AG20443 (cell line): ENCODE measurements at regions not wholly inside any gene's neighbourhood (a gene's known extent, or its start where the extent isn't known, plus 50 kb on each side); places are given as distances from the start of the nearest gene placed in this dataset.
"Not testable (repeated sequence)": the region's sequence is repeated elsewhere in the genome, so short reads cannot be mapped to it uniquely, and the experiment has no call there.

Experiments
- DNase-seq: peaks from one replicate; pipeline ENCODE4 v3.0.0; 2012; ENCODE audit warnings: low spot score, mixed read lengths

DNA sequence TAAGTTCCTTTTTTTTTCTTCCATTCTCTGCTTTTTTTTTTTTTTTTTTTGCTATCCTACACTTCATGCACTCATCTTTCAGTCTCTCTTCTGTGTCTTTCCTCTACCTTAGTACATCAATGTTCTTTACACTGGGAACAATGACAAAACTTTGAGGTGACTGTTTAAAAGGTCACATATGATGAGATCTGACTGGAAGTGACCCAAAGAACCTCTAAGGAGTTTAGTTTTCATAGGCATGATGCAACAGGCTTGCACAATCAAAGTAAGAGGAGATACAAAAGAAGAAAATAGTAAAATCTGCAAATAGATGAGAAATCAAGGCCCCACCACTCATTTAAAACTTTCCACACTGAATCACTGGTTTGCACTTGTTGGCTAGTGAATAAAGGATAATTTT is 840.8 kb downstream of the TBC1D32 start:
- DNase-seq: no peak

DNA sequence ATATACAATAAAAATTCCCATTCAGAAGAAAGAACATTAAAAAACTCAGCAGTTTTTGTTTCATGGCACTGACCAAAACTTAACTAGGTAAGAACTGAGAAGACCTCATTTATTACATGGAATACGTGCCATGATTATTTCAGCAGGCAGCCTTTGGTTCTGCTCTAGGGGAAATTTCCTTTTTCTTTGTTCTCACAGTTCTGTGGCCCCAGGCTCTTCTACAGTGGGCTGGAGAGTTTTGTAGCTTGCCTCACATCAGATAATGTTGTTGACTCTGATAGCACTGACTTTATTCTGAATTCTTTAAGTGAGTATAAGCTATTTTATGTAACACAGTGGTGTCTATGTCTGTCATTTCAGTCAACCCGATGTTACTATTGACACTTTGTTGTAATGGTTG is 844.3 kb downstream of the TBC1D32 start:
- no peak for DNase-seq

DNA sequence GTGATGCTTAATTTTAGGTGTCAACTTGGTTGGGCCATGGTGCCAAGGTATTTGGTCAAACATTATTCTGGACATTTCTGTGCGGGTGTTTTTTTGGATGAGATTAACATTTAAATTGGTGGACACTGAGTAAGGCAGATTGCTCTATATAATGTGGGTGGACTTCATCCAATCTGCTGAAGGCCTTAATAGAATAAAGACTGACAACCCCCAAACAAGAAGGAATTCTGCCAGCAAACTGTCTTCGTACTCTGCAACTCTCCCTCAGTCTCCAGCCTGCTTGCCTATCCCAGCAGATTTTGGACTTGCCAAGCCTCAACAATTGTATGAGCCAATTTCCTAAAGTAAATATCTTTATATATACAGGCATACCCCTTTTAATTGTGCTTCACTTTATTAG is 850.1 kb downstream of the TBC1D32 start:
- DNase-seq: no peak

DNA sequence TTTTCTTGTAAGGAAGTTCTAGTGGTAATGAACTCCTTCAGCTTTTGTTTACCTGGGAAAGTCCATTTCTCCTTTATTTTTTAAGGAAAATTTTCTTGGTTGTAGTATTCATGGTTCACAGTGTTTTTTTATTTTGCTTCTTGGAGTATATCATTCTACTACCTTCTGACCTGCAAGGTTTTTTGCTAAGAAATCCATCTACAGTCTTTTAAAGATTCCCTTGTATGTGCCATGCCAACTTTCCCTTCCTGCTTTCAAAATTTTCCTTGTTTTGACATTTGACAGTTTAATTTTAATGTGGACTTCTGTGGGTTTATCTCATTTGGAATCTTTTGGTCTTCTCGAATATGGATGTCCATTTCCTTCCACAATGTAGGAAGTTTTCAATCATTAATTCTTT is 855.6 kb downstream of the TBC1D32 start:
- DNase-seq: no peak

DNA sequence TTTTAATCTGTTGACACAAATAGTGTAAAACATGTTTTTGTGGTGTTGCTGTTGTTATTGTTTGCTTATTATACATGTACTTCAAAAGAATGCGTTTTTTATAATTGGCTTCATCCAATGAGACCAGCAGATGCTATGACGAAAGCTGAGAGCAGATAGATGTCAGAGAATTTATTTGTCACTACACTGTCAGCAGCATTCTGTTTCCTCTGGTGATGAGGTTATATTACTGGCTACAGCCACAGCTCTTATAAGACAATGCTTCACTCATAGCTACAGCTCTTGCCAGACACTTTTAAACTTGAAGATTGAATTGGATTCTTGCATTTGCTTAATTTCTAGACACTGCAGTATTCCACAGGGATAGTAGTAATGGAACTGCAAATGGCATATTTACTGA is 860.5 kb downstream of the TBC1D32 start:
- no peak for DNase-seq

DNA sequence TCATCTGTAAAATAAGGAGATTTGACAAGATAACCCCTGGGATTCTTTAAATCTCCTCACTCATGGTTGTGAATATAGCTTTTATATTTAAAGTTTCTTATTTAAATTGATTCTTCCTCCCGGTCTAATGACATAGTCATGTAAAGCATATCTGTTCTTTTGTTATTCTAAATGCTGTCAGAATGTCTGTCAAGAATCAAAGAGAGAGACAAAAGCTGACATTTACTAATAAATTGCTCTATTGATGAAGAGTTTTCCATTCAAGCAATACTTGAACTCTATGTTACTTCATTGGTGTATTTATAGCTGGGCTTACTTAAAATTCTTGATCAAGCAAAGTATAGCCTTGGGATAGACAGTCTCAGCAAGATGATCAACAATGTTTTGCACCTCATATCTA is 865.8 kb downstream of the TBC1D32 start:
- DNase-seq: no peak

DNA sequence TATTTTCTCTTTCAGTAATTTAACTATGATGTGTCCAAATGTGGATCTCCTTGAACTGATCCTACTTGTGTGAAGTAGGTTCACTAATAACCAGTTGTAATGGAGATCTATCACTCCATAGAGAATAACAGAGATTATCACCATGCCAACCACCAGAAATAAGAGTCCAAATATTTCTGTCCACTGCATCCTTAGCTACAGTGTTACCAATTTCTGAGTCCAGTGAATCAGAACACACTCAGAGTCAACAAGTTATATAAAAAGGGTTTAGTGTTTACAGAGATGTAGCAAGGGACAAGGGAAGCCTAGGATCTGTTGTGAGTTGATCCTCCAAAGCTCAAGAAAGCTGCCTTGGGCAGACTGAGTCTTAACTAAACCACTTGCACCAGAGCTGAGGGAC is 882.8 kb downstream of the TBC1D32 start:
- DNase-seq: no peak

DNA sequence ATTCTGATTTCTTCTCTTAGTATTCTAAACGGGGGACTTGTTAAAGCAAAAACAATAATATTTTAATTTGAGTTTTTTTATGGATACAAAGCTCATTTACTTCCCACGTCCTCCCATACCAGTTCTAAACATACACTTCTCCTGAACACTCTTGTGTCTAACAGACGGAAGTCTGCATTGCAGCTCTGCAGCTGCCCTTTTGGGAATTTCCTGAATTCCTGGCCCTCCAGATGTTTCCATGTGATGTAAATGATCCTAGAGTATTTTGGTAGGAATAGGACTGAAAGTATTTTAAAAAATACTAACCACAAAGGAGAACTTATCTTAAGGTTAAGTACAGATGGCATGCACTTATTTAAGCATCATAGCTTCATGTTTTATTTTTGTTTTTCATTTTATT is 886.7 kb downstream of the TBC1D32 start:
- DNase-seq: no peak

DNA sequence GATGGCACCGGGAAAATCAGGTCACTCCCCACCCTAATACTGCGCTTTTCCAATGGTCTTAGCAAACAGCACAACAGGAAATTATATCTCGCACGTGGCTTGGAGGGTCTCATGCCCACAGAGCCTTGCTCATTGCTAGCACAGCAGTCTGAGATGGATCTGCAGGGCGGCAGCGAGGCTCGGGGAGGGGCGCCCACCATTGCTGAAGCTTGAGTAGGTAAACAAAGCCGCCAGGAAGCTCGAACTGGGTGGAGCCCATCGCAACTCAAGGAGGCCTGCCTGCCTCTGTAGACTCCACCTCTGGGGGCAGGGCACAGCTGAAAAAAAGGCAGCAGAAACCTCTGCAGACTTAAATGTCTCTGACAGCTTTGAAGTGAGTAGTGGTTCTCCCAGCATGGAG is 901.4 kb downstream of the TBC1D32 start:
- DNase-seq: not testable (repeated sequence)

DNA sequence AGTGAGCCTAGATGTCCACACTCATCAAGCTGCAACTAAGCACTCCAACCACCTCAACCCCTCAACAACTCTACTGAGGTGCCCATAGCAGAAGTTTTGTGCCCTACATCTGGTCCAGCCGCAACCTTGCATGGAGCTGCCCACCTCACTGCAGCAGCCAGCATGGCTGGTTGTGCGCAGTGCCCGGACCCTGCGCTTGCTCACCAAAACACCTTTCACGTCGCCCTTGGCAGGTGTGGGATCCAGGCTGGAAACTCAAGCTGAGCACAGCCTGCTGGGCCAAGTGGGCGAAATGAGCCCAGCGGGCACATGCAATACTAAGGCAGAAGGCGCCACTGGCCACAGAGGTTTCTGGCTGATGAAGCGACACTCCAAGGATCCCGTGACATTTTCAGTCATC is 902.4 kb downstream of the TBC1D32 start:
- DNase-seq: no peak

DNA sequence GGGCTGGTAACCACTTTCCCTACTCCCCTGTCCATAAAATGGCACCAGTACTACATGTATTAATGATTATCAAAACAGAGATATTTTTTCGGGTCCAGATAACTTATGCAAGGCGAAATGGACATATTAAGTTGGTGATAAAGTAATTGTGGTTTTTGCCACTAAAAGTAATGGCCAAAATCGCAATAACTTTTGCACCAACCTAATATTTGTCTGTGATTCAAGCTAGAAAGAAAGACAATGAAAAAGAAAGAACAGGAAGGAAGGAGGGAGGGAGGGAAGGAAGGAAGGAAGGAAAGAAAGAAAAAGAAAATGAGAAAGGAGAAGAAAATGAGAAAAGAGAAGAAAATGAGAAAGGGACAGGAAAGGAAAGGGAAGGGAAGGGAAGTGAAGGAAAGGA is 922.9 kb downstream of the TBC1D32 start:
- no peak for DNase-seq

DNA sequence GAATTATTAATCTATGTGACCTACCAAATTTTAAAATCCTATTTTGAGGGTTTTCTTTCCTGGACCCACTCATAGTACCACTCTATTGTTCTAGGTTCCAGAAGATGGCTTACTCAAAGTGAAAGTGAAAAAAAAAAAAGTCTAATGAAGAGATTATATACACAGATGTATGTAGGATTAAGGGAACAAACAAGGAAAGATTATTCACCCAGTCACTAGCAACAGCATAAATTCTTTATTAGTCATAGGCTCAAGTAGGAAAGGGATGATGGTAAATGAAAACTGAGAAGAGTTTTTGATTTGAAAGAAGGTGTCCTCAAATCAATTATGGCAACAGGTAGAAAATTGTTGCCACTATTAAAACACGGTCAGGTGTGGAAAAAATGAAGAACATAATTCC is 923.7 kb downstream of the TBC1D32 start:
- DNase-seq: no peak

DNA sequence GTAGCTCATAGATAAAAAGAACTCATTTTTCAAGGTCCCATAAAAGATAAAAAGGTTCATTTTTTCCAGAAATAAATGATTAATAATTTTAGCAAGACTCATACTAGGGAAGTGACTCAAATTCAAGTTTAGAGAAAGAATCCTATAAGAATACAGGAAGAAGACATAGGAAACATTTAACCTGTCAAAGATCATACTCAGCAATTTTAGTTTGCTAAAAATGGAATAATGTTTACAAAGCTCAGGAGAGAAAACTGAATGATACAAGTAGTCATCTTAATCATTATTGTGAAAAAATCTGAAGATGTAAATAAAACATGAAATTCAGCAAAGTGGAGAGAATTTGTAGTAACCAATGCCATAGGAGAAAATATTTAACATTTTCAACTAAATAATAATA is 926.6 kb downstream of the TBC1D32 start:
- DNase-seq: no peak

DNA sequence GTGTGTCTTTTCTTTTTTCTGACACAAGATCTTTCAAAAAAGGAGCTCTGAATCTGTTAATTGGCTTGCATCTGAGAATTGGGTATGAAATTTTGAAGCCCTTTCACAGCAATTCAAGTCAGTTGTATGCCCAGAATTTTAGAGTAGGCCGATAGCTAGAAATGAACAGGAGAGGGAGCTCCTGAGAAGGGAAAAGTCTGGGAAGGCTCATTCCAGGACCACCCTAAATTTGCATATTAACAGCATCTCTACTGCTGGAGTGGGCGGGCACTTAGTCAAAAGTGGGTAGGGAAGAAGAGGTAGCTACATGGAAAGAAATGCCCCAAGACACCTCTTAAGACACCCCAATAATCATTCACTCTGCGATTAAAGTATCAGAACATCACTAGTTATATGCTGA is 928.3 kb downstream of the TBC1D32 start:
- no peak for DNase-seq

DNA sequence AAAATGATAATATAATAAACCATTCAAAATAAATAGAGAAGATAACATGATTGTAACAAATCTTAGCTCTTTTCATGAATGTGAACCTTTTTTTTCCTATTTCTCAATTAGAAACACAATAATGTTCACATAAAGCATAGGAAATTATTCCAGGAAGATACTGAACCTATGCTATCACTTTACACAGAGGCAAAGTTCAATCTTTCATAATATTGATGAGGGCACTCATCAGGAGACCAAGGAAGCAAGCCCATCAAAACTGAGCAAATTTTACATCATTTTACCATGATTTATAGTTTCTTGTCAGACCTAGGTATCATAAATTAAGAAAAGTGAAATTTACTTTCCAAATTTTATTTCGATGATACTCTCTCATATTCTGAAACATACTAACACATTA is 938.5 kb downstream of the TBC1D32 start:
- no peak for DNase-seq

DNA sequence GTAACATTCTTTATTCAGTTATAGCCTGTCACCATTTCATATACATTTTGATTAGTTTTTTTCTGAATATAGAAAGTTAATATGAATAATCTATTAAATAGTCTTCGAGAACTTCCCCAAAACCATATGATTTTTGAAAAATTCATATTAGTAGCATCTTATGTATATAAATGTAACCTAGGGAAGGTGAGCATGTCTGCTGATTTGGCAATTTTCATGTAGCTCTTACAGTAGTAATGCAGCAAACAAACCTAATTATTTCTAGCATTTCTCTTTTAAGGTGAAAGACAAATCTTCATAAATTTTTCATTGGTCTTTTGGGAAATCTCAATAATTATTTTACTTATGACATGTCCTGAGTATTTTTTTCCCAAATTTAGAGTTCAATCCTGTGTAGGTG is 939.0 kb downstream of the TBC1D32 start:
- DNase-seq: no peak

DNA sequence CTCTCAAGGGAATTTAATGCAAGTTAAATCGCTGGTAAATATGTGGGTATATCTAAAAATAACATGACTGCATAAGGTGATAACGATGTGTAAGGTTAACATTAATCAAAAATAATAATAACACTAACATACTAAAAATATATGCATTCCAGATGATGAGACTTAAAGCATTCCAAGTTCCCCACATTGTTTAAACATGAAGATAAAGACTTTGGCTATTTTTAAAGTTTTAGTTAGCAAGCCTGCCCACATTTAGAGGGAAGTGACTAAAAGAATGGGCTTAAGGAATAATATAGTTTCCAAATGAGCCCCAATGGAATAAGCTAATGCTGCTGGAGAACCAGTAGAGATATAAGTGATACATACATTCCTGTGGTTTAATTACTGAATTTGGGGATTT is 941.3 kb downstream of the TBC1D32 start:
- DNase-seq: no peak

DNA sequence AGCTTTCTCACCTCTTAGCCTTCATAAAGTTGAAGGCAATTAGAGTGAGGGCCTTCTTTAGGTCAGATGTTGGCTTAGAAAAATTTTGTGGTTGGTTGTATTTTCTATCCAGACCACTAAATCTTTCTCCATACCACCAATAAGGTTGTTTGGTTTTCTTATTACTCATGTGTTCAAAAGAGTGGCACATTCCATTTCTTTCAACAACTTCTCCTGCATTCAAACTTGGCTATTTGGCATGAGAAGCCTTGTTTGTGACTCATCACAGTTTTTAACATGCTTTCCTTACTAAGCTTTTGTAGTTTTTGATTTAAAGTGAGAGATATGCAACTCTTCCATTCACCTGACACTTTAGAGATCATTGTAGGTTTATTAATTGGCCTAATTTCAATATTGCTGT is 949.6 kb downstream of the TBC1D32 start:
- no peak for DNase-seq

DNA sequence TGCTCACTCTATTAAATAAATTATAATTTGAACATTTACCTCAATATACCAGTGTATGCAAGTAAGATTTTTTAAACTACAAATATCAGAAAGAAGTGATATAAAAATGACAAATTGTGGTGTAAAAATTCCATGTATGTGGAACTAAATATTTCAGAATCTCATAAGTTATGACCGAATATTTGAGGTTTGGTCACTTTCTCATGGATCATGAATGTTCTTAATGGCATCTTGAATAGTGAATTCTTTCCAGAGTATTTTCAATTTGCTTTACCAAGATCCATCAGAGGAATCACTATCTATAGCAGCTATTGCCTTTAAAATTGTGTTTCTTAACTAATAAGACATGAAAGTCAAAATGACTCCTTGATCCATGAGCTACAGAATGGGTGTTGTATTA is 950.6 kb downstream of the TBC1D32 start:
- no peak for DNase-seq

DNA sequence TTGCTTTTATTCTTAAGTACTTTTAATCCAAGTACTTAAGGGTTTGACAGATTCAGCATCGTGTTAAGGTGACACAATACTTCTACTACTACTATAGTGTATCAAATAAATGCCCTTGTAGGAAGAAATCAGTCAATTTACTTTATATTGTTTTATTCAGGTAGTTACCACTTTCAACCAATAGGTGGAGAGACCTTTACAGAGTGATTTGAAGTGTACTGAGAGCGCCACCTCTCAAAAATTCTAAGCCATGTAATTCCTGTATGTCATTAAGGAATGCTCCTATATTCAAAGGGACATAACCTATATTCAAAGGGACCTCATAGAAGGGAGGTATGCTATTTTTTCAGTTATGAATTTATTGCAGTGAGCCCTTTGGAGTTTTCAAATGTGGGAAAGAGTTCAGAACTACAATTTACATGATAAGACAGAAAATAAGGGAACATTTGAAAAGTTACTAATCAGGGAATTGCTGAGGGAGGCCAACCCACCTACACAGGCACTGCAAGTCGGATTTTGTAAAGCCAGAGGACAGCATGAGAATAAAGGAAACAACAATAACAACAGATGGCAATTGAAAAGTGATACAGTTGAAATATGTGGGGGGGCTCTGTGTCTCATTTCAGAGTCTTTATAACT is 955.6 kb downstream of the TBC1D32 start:
- DNase-seq: peak; percentile 4

DNA sequence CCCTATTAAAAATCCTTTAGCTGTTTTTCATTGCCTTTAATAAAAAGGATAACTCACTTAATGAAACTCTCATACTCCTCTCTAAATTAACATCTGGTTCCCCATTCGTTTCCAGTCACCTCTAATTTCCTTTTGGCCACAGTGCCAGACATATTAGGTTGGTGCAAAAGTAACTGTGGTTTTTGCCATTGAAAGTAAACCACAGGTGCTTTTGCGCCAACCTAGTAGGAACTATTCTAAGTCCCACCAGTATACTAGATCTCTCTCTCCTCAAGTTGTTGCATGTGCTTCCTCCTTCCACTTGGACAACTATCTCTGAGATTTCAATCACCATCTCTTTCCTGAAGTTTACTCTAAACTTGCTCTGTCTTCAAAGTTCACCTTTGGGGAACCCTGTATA is 961.1 kb downstream of the TBC1D32 start:
- no peak for DNase-seq

DNA sequence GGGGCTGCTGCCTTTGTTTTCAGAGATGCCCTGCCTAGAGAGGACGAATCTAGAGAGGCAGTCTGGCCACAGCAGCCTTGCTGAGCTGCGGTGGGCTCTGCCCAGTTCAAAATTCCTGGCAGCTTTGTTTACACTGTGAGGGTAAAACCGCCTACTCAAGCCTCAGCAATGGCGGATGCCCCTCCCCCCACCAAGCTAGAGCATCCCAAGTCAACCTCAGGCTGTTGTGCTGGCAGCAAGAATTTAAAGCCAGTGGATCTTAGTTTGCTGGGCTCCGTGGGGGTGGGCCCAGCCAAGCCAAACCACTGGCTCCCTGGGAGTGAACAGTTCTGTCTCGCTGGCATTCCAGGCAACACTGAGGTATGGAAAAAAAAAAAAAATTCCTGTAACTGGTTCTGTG is 970.9 kb downstream of the TBC1D32 start:
- DNase-seq: no peak

DNA sequence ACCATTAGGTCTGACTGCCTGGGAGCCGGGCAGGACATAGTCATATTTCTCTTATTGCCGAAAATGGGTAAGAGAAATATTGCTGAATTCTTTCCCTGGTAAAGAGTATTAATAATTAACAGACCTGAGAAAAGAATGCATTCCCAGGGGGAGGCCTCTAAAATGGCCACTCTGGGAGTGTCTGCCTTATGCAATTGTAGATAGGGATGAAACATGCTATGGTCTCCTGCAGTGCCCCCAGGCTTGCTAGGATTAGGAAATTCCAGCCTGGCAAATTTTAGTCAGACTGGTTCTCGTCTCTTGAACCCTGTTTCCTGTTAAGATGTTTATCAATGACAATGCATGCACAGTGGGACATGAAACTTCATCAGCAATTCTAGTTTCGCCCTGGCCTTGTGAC is 975.7 kb downstream of the TBC1D32 start:
- not testable (repeated sequence) for DNase-seq

DNA sequence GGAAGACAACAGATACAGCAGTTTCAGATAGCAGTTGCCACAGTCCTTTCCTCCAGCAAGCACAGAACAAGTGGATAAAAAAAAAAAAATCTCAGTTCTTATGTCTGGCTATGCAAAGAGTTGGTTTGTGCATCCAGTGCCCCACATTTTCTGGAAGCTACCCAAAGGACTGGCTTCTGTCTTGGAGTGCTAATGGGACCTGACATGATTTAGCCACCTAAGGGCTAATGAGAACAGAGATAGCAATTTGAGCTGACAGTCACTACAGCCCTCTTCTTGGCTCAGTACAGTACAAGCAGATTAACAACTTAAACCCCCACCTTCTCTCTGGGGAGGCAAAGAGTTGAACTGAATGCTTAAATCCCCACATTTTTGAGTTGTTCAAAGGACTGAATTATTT is 976.8 kb downstream of the TBC1D32 start:
- no peak for DNase-seq

DNA sequence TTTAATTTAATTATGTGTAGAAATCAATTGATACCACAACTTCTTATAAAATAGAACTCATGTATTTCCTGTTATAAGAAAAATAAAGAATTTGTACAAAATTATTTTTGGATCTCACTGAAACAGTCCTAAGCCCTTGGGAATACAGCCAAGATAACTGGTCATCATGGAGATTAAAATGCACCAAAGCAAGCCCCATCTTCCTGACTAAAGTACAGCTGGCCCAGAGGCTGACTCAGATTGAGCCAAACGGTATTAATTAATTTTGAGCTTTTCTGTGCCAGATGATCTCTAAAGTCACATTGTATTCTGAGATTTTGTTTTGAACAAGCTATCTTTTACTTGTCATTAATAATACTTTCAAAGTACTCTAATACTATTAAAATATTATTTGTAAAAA is 978.5 kb downstream of the TBC1D32 start:
- no peak for DNase-seq
